NOMO-1 treated with DMSO at 0.1 percent for 48 hours (cell line): ENCODE measurements at regions not wholly inside any gene's neighbourhood (a gene's known extent, or its start where the extent isn't known, plus 50 kb on each side); places are given as distances from the start of the nearest gene placed in this dataset.
"Not testable (repeated sequence)": the region's sequence is repeated elsewhere in the genome, so short reads cannot be mapped to it uniquely, and the experiment has no call there.

Experiments
- DNase-seq: peaks from one replicate; lab custom pipeline; 2025; ENCODE audit not compliant: unreplicated experiment; lab: John Stamatoyannopoulos, UW

DNA sequence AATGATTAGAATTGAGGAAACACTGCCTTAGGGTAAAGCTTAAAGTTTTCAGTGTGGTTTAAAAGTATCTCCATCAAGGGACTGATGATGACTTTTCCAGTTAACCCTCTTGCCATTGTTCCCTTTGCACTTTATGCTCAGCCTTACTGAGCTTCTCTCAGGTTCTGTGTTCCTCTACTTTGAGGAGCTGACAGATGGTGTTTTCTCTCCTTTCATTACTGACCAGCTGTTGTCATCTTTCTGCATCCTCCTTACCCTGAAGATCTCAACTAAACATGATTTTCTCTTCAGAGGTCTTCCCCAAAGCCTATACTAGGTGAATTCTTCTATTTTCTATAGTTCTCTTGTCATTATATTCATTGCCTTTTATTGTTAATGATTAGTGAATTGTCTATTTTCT lies 475.6 kb upstream of the SYNCRIP start:
- no peak for DNase-seq

DNA sequence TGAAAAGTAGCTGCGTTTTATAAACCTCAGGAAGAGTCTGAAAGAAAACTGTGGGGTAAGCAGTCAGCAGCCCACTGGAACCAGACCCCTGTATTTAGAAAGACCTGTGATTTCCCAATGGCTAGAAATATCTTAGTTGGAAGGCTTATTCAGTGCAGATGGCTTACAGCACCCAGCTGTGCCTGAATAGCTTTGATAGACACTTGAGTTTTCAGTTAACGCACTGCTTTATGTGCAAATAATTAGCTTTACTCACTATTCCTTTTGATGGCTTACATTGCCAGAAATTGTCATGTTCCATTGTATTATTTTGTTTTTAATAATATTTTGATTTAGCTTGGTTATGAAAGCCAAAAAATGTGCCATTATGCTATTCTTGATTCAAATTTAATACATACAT lies 465.3 kb upstream of the SYNCRIP start:
- DNase-seq, result no peak

GRCh38 chr6:86087954-86088353 lies 445.3 kb upstream of the SYNCRIP start:
- DNase-seq, result no peak

- no peak for DNase-seq
Measured at GRCh38 chr6:86079938-86080337, 437.3 kb upstream of the SYNCRIP start.

DNA sequence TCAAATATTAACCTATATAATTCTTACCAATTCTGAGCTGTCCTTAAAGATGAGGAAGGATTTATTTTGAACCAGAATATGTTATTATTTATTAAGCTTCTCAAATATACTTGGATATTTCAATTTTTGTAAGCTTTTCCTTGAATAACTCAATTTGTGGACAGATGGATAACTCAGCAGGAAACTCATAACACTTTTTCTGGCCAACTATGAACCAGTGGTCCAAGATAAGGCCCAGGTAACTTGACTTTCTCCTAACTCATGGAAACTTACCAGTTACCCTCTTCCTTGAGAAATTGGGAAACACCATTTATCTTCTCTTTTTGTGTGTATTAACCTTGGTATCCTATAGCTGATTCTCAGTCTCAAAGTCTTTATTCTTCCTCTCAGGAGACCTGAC lies 427.5 kb upstream of the SYNCRIP start:
- no peak for DNase-seq

GRCh38 chr6:86065002-86065401 lies 422.3 kb upstream of the SYNCRIP start:
- DNase-seq, result not testable (repeated sequence)

DNA sequence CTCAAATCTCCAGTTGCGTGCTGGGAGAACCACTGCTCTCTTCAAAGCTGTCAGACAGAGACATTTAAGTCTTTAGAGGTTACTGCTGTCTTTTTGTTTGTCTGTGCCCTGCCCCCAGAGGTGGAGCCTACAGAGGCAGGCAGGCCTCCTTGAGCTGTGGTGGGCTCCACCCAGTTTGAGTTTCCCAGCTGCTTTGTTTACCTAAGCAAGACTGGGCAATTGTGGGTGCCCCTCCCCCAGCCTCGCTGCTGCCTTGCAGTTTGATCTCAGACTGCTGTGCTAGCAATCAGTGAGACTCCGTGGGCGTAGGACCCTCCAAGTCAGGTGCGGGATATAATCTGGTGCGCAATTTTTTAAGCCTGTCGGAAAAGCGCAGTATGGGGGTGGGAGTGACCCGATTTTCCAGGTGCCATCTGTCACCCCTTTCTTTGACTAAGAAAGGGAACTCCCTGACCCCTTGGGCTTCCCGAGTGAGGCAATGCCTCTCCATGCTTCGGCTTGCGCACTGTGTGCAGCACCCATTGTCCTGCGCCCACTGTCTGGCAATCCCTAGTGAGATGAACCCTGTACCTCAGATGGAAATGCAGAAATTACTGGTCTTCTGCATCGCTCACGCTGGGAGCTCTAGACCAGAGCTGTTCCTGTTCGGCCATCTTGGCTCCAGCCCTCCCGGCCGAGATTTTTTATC lies 414.8 kb upstream of the SYNCRIP start:
- not testable (repeated sequence) for DNase-seq

- no peak for DNase-seq
Measured at GRCh38 chr6:86045038-86045437, 402.4 kb upstream of the SYNCRIP start.

DNA sequence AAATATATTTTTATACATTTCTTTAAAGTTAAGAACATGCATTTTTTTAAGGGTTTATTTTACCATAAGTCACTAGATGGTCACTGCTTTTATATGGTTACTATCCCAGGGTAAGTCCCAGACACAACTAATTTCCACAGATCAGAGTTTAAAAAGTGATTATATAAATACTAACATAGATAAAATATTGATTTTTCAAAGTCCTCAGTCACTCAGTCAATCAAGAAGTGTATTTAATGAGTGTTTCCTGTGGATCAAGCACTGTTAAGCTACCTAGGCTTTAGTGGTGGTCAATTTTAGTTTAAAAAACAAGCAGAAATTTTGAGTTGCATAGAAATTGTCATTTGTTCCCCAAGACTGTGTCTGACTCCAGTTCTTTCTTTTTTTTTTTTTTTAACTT lies 399.5 kb upstream of the SYNCRIP start:
- no peak for DNase-seq

- DNase-seq, result no peak
Measured at GRCh38 chr6:86031713-86032112, 389.0 kb upstream of the SYNCRIP start.

GRCh38 chr6:86030875-86031274 lies 388.2 kb upstream of the SYNCRIP start:
- no peak for DNase-seq

DNA sequence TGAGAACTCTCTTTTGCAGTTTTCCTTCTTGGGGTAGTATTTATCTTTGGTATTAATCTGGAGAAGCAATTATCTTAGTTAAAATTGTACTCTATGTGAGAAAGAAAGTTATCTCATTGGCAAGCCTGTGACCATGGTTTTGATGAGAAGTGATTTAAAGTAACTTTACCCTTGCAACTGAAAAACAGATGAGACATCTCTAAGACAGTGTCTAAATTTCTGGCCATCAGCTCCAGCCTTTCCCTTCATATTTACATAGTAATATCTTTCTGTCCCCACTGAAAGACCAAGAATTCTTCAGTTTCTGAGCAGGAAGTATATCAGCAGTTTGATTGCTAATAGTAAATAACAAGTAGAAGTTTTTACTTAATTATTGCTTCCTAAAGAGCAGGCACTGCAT lies 386.1 kb upstream of the SYNCRIP start:
- DNase-seq, result no peak

- not testable (repeated sequence) for DNase-seq
Measured at GRCh38 chr6:86026890-86027289, 384.2 kb upstream of the SYNCRIP start.

- DNase-seq, result no peak
Measured at GRCh38 chr6:86017236-86017635, 374.6 kb upstream of the SYNCRIP start.

GRCh38 chr6:86016567-86016966 lies 373.9 kb upstream of the SYNCRIP start:
- no peak for DNase-seq

- DNase-seq, result no peak
Measured at GRCh38 chr6:86016077-86016476, 373.4 kb upstream of the SYNCRIP start.

GRCh38 chr6:86012991-86013390 lies 370.3 kb upstream of the SYNCRIP start:
- not testable (repeated sequence) for DNase-seq

- no peak for DNase-seq
Measured at GRCh38 chr6:86010915-86011786, 368.5 kb upstream of the SYNCRIP start.

- DNase-seq, result no peak
Measured at GRCh38 chr6:85997206-85997605, 354.5 kb upstream of the SYNCRIP start.

- no peak for DNase-seq
Measured at GRCh38 chr6:85996034-85996375, 353.3 kb upstream of the SYNCRIP start.

DNA sequence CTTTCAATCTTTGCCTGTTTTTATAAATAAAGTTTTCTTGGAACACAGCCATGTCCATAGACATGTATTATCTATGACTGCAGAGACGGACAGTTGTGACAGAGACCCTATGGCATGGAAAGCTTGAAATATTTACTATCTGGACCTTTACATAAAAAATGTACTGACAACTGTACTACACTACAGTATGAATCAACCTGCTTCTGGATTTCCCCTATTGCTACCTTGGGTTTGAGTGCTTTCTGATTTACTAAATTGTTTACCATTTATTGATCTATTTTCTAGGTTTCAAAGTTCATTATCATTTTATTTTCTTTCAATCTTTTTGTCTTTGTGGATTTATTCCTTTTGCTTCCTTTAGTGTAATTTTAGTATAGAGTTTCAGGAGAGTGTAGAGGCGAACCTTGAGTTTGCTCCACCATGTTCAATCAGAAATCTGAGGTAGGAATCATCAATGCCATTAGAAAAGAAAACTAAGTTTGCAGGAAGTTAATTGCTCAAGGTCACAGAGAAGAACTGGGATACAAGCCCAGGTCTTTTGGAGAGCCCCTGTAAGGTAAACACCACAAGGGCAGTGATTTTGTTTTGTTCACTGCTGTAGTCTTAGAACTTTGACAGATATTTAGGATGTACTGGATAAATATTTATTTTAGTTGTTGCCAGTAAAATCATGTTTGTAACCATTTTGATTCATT lies 352.8 kb upstream of the SYNCRIP start:
- DNase-seq, result no peak

- DNase-seq, result no peak
Measured at GRCh38 chr6:85986681-85987080, 344.0 kb upstream of the SYNCRIP start.
